DMS114 treated with DMSO at 0.1 percent for 48 hours (cell line): ENCODE measurements at regions not wholly inside any gene's neighbourhood (a gene's known extent, or its start where the extent isn't known, plus 50 kb on each side); places are given as distances from the start of the nearest gene placed in this dataset.

Experiments used
- DNase-seq: peaks from one replicate; lab custom pipeline; 2025; ENCODE audit not compliant: unreplicated experiment; lab: John Stamatoyannopoulos, UW

DNA sequence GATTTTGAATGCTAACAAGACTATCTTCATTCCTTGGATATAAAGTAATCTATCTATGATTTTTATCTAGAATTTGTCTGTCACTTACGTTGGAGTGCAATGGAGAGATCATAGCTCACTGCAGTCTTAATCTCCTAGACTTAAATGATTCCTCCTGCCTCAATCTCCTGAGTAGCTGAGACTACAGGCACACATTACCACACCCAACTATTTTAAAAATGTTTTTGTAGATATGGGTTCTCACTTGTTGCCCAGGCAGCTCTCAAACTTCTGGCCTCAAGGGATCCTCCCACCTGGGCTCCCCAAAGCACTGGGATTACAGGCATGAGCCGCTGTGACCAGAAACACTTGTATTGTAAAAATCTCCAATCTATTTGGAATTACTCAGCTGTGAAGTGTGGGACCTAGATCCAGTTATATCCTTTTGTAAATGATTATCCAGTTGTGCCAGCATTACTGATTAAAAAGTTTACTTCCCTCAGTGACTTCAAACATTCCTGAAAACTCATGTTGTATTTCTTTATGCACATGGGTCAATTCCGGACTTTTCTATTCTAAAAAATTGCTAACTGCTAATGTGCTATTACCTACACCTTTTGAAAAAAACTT, 1793.8 kb upstream of the WWC1 start:
- no peak for DNase-seq

- DNase-seq, result no peak
Observed at GRCh38 chr5:166499447-166500240, 1791.8 kb upstream of the WWC1 start.

GRCh38 chr5:166503506-166503905, 1787.9 kb upstream of the WWC1 start:
- no peak for DNase-seq

DNA sequence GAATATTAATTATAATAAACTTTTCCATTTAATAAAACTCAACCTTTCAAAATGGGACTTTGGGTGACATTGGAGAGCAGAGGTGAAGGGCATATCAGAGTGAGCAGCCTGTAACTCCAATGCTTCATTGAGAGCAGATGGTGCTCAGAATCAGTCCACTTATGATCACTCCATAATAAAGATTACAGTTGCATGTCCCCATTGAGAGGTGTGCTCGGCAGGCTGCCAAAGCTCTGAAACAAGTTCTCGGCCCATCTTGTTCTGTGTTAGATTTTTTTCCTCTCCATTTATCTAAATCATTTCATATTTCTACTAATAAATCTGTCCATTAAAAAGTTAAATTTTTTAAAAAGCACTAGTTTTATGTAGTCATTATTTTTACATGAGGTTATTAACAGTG, 1786.4 kb upstream of the WWC1 start:
- DNase-seq, result no peak

DNA sequence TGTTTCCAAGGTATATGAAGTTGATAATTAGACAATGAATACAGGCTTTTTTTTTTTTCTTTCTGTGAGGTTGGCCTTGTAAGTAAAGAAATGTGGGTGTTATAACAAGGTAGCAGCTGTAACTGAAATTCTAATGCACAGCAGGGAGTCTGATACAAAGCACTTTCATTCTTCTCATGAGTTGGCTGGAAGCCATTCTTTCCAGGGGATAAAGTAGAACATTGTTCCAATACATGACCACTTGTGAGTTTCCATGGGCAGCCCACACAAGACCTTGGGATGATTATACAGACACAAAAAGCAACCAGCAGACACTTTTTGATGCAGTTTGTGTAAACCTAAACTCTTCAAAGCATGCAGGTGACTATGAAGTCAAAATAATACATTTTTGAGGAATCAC, 1785.9 kb upstream of the WWC1 start:
- DNase-seq, result no peak

DNA sequence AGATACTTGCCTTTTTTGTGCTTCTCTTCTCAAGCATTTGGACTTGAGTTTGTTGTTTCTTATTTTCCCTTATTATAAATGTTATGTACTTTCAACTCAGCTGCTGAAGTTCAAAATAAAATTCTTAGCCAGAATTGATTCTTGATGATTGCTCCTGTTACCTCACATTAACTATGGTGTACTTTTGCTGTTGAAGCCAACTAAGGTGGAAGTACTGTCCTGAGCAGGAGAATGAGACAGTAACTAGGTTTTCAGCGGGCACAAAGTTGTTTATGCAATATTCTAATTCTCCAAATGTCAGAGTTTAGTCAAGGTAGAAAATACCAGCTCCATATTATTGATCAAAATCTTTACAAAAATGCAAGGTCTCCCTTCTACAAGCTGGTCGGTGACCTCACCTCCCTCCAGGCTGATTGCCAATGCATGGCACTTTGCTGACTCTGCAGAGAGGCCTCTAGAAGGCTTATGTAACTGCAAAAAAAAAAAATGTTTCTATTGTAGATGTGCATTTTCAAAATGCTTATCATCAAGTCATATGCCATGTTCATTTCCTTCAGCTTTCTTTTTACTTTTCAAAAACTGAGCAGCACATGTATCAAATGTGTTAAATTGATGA, 1783.5 kb upstream of the WWC1 start:
- no peak for DNase-seq

DNA sequence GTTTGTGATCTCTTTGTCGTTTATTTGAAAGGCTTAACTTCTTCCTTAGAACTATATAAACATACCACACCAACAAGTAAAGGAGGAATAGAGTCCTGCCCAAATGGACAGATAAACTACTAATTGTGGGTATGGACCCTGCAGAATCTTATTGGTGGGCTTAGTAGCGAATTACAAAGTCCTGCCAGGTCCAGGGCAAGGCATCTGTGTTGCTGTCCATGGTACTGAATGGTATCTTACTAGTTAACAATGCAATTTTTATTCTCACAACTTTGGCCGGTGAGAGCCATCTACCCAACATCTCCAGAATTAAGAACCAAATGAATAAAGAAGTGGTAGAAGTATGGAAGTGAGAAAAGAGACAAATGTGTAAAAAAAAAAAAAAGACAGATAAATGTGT, 1782.4 kb upstream of the WWC1 start:
- no peak for DNase-seq

DNA sequence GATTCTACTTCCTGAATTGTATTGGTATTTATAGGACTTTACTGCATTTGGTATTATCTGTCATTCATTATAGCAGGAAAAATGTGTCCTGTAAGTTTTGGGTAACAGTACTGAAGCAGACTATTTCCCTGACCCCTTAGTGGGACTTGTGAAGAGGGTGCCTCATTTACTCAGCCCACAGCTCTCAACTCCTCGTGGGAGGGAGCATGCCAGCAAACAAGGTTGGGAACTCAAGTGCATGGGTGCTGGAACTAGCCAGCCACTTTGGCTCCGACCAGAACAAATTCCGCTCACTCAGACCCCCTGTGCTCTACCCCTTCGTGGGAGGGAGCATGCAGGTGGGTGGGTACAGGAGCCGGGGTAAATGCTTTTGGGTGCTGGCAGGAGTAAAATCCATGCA, 1773.5 kb upstream of the WWC1 start:
- no peak for DNase-seq

GRCh38 chr5:166523206-166523605, 1768.2 kb upstream of the WWC1 start:
- no peak for DNase-seq

- no peak for DNase-seq
Observed at GRCh38 chr5:166529200-166529599, 1762.2 kb upstream of the WWC1 start.

- DNase-seq, result no peak
Observed at GRCh38 chr5:166532456-166533220, 1758.8 kb upstream of the WWC1 start.

DNA sequence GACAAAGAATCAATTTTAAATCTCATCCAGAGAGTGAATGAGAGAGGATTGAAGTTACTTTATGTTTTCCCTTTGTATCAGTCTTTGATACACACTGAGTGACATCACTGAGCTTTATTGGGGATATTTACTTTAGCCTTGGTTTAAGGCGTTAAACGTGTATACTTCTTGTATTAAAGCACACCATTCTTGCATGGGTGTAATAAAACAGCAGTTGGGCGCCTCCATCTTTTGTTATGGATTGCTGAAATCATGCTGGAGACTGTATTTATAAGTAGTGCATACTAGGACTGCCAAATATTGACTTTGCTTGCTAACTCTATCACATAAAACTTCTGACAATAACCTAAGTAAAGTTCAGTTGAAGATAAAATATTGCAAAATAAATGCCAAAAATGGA, 1755.8 kb upstream of the WWC1 start:
- no peak for DNase-seq

DNA sequence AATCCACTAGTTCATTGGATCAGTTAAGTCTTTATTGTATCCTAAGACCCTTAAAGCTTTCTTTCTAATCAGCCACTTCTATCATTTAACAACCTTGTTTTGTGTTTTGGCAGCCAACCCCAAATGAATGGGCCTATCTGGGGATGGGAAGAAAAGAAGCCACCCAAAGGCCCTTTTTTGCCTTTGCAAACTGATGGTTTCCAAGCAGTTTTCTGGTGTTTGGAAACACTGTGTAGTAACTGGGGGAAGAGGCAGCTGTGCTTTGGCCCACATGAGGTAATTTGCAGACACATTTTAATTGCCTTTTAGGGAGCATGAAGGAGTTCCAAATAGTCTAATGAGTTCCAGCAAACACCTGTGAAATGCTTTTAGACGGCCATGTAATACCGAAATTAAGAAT, 1751.3 kb upstream of the WWC1 start:
- DNase-seq, result no peak

GRCh38 chr5:166551384-166551783, 1740.1 kb upstream of the WWC1 start:
- DNase-seq, result no peak

- no peak for DNase-seq
Observed at GRCh38 chr5:166553778-166554177, 1737.7 kb upstream of the WWC1 start.

- DNase-seq, result no peak
Observed at GRCh38 chr5:166561759-166562158, 1729.7 kb upstream of the WWC1 start.

GRCh38 chr5:166562246-166562645, 1729.2 kb upstream of the WWC1 start:
- no peak for DNase-seq

GRCh38 chr5:166566725-166567124, 1724.7 kb upstream of the WWC1 start:
- no peak for DNase-seq

DNA sequence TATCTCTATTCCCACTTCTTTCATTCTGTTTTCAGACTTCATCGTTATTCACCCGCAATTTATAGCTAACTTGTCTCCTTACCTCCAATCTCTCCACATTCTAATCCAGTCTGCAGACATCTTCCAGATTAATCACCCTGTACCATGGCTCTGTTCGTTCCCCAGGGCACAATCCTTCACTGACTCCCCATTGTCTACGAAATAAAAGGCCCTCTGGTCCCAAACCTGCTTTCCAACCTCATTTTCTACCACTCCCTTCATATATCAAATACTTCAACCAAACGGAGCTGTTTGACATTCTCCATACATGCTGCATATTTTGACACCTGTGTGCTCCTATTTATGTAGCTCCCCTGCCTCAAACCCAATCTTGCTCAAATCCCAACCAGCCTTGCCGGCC, 1720.6 kb upstream of the WWC1 start:
- DNase-seq, result no peak

DNA sequence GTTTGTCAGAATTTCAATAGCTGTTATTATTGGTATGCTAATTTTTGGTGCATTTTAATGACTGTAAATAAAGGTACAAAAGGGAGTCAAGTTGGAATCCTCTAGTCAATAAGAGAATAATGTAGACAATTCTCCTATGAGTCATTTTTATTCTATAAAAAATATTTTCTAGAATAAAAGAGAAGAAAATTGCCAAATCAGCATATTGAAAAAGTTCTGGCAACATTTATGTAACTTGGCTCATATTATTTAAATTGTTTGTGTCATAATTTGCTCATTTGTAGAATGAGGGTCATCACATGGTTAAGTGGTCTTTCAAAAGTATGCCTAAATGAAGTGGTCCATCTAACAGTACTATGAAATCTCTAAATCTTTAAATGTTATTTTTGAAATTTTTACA, 1719.8 kb upstream of the WWC1 start:
- DNase-seq, result no peak

GRCh38 chr5:166576323-166576722, 1715.1 kb upstream of the WWC1 start:
- DNase-seq, result no peak

DNA sequence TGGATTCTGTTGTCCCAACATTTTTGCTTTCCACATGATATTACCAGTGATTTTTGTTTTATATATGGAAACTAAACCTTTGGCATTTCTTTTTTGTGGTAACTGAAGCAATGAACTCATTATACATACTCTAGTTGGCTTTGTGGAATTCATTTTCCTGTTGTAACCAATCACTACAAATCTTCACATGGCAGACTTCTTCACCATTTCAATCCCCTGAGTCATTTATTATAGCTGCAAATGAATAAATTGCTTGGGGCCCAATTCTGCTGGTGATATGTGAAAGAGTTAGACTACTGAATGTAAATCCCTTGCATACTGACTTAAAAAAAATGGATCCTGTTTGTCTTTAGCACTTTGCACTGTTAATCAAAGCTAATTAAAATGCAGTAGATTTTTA, 1709.6 kb upstream of the WWC1 start:
- DNase-seq, result no peak
